ENCODE measurements at regions not wholly inside any gene's neighbourhood (a gene's known extent, or its start where the extent isn't known, plus 50 kb on each side); places are given as distances from the start of the nearest gene placed in this dataset.

DNA sequence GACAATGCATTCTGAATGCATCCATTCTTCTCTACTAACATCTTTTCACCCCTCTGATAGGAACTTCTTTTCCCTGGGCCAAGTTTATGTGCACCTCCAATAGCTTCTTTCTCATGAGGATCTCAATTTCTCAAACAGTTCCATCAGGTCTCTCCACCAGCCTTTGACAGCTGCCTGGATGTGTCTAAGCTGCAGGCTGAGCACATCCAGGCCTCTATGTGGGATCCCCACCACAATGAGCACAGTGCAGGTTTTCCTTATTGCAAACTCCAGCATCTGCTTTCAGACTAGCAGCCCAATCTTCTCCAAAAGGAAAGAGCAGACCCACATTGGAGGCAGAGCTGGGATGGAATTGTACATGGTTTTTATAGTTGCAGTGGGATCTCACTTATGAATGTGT is 145.3 kb upstream of the TBX20 start:
- Histone ChIP-seq H3K9me3 (ENCODE audit: insufficient read depth, low read length) (no peaks in the 10 kb centered on the region), H3K27ac (ENCODE audit: low read depth, low read length) (no peak overlapping the region), H3K4me2 (ENCODE audit: low read depth, low read length, poor library complexity, severe bottlenecking) (no peak overlapping the region), H3K4me3 (ENCODE audit: insufficient read depth, low read length, poor library complexity, severe bottlenecking) (no peak overlapping the region), H2AFZ (ENCODE audit: low read depth, low read length, severe bottlenecking) (no peak overlapping the region), H3K9ac (ENCODE audit: low read length) (no peak overlapping the region), H3K9me2 (replicated peaks; ENCODE audit: insufficient read depth, low read length) (no peaks in the 10 kb centered on the region), H3F3A (ENCODE audit: insufficient read depth) (no peaks in the 10 kb centered on the region), H3K27me3 (ENCODE audit: low read length) (no peaks in the 10 kb centered on the region), H3K36me3 (ENCODE audit: low read length) (no peaks in the 10 kb centered on the region), H3K79me2 (ENCODE audit: insufficient read depth, low read length) (no peaks in the 10 kb centered on the region), H4K20me1 (ENCODE audit: low read depth, low read length) (no peaks in the 10 kb centered on the region)
- no peak for TF ChIP-seq EZH2phosphoT487 (conservative IDR thresholded peaks at IDR 0.05; ENCODE audit: low read length)
- TF ChIP-seq, protein P1, sequence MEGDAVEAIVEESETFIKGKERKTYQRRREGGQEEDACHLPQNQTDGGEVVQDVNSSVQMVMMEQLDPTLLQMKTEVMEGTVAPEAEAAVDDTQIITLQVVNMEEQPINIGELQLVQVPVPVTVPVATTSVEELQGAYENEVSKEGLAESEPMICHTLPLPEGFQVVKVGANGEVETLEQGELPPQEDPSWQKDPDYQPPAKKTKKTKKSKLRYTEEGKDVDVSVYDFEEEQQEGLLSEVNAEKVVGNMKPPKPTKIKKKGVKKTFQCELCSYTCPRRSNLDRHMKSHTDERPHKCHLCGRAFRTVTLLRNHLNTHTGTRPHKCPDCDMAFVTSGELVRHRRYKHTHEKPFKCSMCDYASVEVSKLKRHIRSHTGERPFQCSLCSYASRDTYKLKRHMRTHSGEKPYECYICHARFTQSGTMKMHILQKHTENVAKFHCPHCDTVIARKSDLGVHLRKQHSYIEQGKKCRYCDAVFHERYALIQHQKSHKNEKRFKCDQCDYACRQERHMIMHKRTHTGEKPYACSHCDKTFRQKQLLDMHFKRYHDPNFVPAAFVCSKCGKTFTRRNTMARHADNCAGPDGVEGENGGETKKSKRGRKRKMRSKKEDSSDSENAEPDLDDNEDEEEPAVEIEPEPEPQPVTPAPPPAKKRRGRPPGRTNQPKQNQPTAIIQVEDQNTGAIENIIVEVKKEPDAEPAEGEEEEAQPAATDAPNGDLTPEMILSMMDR (IDR thresholded peaks at IDR 0.05; ENCODE audit: insufficient read depth, low read length, poor library complexity, severe bottlenecking), result no peak

DNA sequence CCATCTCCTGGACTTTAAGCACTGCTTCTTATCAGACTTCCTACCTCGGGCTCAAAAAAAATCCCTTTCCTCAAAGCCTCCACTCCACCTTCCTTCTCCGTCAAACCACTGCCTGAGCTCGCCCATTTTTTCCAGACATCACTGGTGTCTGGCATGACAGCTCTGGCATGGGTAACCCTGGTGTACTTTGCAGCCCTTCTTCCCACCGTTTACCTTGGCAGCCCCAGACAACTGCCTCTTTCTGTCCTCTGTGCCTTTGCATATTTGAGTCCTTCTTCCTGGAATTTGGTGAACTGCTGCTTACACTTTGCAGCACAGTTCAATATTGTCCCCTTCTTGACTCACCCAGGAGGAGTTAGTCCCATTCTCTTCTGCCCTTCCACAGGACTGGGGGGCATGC is 144.6 kb upstream of the TBX20 start:
- H3F3A ChIP-seq (ENCODE audit: insufficient read depth), result no peaks in the 10 kb centered on the region
- H3K27me3 ChIP-seq (ENCODE audit: low read length), result no peaks in the 10 kb centered on the region
- H3K9me2 ChIP-seq (replicated peaks; ENCODE audit: insufficient read depth, low read length), result no peaks in the 10 kb centered on the region
- no peaks in the 10 kb centered on the region for H4K20me1 ChIP-seq (ENCODE audit: low read depth, low read length)
- no peak overlapping the region for H2AFZ ChIP-seq (ENCODE audit: low read depth, low read length, severe bottlenecking)
- no peaks in the 10 kb centered on the region for H3K9me3 ChIP-seq (ENCODE audit: insufficient read depth, low read length)
- H3K9ac ChIP-seq (ENCODE audit: low read length), result no peak overlapping the region
- H3K79me2 ChIP-seq (ENCODE audit: insufficient read depth, low read length), result no peaks in the 10 kb centered on the region
- no peaks in the 10 kb centered on the region for H3K36me3 ChIP-seq (ENCODE audit: low read length)
- H3K27ac ChIP-seq (ENCODE audit: low read depth, low read length), result no peak overlapping the region
- no peak overlapping the region for H3K4me3 ChIP-seq (ENCODE audit: insufficient read depth, low read length, poor library complexity, severe bottlenecking)
- no peak for TF ChIP-seq EZH2phosphoT487 (conservative IDR thresholded peaks at IDR 0.05; ENCODE audit: low read length)
- TF ChIP-seq, protein P1 (IDR thresholded peaks at IDR 0.05; ENCODE audit: insufficient read depth, low read length, poor library complexity, severe bottlenecking), result no peak
- no peak overlapping the region for H3K4me2 ChIP-seq (ENCODE audit: low read depth, low read length, poor library complexity, severe bottlenecking)

DNA sequence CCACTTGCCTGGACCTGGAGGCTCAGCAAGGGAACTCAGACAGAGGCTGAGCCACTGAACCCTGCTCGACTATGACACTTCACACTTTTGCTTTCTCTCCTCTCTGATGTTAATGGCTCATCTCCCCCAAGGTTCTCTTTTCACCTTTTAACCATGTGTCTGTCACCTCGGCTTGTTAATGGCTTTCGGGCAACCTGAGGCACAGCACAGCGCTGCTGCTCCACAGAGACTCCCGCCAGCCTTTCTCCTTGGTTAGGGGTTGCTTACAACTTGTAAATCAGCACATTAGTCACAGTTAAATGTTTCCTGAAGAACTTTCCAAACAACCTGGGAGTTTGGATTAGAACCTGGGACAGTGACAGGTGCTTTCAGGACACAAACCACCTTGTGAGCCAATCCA is 136.2 kb upstream of the TBX20 start:
- no peaks in the 10 kb centered on the region for H3K27me3 ChIP-seq (ENCODE audit: low read length)
- H3F3A ChIP-seq (ENCODE audit: insufficient read depth), result no peaks in the 10 kb centered on the region
- no peaks in the 10 kb centered on the region for H3K9me2 ChIP-seq (replicated peaks; ENCODE audit: insufficient read depth, low read length)
- no peak overlapping the region for H3K27ac ChIP-seq (ENCODE audit: low read depth, low read length)
- no peaks in the 10 kb centered on the region for H3K9me3 ChIP-seq (ENCODE audit: insufficient read depth, low read length)
- no peak overlapping the region for H3K4me2 ChIP-seq (ENCODE audit: low read depth, low read length, poor library complexity, severe bottlenecking)
- H4K20me1 ChIP-seq (ENCODE audit: low read depth, low read length), result no peaks in the 10 kb centered on the region
- no peaks in the 10 kb centered on the region for H3K36me3 ChIP-seq (ENCODE audit: low read length)
- no peaks in the 10 kb centered on the region for H3K79me2 ChIP-seq (ENCODE audit: insufficient read depth, low read length)
- TF ChIP-seq EZH2phosphoT487 (conservative IDR thresholded peaks at IDR 0.05; ENCODE audit: low read length), result no peak
- no peak overlapping the region for H3K9ac ChIP-seq (ENCODE audit: low read length)
- H3K4me3 ChIP-seq (ENCODE audit: insufficient read depth, low read length, poor library complexity, severe bottlenecking), result no peak overlapping the region
- no peak overlapping the region for H2AFZ ChIP-seq (ENCODE audit: low read depth, low read length, severe bottlenecking)

DNA sequence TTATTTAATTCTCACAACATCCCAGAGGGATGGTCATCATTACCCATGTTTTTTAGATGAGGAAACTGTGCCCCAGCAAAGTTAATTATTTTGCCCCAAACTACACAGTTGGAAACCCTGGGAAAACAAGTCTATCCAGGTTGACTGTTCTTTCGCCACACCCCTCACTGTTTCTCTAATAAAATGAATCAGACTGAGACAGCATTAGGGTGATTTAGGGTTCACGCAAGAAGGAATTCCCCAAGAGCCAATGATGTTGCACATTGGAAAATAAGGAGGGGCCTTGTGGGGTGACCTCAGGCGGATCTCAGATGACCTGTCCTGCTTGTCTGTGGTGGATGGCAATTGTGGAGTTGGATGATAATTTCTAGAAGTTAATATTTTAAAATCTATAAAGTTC is 135.7 kb upstream of the TBX20 start:
- Histone ChIP-seq H3F3A (ENCODE audit: insufficient read depth) (no peaks in the 10 kb centered on the region), H3K9ac (ENCODE audit: low read length) (no peak overlapping the region), H3K9me3 (ENCODE audit: insufficient read depth, low read length) (no peaks in the 10 kb centered on the region), H3K79me2 (ENCODE audit: insufficient read depth, low read length) (no peaks in the 10 kb centered on the region), H3K4me2 (ENCODE audit: low read depth, low read length, poor library complexity, severe bottlenecking) (no peak overlapping the region), H3K27ac (ENCODE audit: low read depth, low read length) (no peak overlapping the region), H4K20me1 (ENCODE audit: low read depth, low read length) (no peaks in the 10 kb centered on the region), H2AFZ (ENCODE audit: low read depth, low read length, severe bottlenecking) (no peak overlapping the region), H3K9me2 (replicated peaks; ENCODE audit: insufficient read depth, low read length) (no peaks in the 10 kb centered on the region), H3K4me3 (ENCODE audit: insufficient read depth, low read length, poor library complexity, severe bottlenecking) (no peak overlapping the region), H3K27me3 (ENCODE audit: low read length) (no peaks in the 10 kb centered on the region), H3K36me3 (ENCODE audit: low read length) (no peaks in the 10 kb centered on the region)
- no peak for TF ChIP-seq EZH2phosphoT487 (conservative IDR thresholded peaks at IDR 0.05; ENCODE audit: low read length)
- TF ChIP-seq, protein P1 (IDR thresholded peaks at IDR 0.05; ENCODE audit: insufficient read depth, low read length, poor library complexity, severe bottlenecking), result no peak

All from SU-DHL-6 (cell line).